ENCODE measurements at regions not wholly inside any gene's neighbourhood (a gene's known extent, or its start where the extent isn't known, plus 50 kb on each side); places are given as distances from the start of the nearest gene placed in this dataset.
"Not testable (repeated sequence)": the region's sequence is repeated elsewhere in the genome, so short reads cannot be mapped to it uniquely, and the experiment has no call there.

DNA sequence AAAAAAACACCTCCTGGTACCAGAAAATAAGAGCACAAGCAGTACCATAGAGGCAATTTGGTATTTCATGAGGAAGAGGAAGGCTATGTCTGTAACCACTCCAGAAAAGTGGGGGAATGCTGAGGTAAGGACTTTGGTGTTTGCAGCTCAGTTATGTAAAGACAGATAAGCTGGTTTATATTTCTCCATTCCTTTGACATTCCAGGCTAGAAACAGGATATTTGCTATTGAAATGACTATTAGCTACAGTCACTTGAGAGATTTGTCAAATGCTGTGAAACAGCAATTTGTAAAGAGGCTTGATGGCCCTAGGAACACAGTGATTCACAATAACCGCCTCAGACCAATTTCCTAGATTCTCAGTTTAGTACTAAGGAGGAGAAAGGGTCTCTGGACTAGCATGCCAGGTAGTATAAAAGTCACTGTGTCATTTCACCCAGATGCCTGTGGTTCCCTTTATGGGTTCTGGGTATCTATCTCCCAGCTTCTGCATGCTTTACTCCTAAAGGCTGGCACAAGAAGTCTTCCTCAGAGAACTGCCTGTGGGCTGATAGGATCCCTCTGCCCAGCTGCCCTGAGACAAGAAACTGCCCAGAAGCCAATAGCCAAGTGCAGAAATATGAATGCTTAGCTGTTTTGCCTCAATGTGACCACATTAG, 80.5 kb downstream of the VCAM1 start:
- no peaks in the 10 kb centered on the region for H4K20me1 ChIP-seq (ENCODE audit: low read length)
- BruUV-seq (replicated peaks), result no TSS peak
- DNase-seq (peak; percentile 46), ATAC-seq (no peak)
- ChIA-PET CTCF (interaction anchor here (0.6 kb wide), 1 partner anchor 20 kb away, joined by 5 read pairs; no protein-coding TSS in a partner anchor), POLR2A (ENCODE audit: unreplicated experiment) (no interaction called here)
- H3K36me3 ChIP-seq (ENCODE audit: low read depth, low read length), result no peaks in the 10 kb centered on the region
- H3K4me2 ChIP-seq (ENCODE audit: low read length), result no peak overlapping the region
- no peaks in the 10 kb centered on the region for H3K9me2 ChIP-seq (replicated peaks; ENCODE audit: low read length)
- H3F3A ChIP-seq (ENCODE audit: low read length, unreplicated experiment), result no peaks in the 10 kb centered on the region
- peaks cover 17% of the 10 kb centered on the region for H3K4me1 ChIP-seq (ENCODE audit: insufficient read depth, low read length)
- intact Hi-C loops (cut with micrococcal nuclease), result no loop called here
- no peaks in the 10 kb centered on the region for H3K27me3 ChIP-seq (ENCODE audit: low read length)
- no peak overlapping the region for H3K27ac ChIP-seq (ENCODE audit: low read length)
- no peaks in the 10 kb centered on the region for H3K79me2 ChIP-seq (ENCODE audit: low read length)
- H2AFZ ChIP-seq (ENCODE audit: low read length), result no peak overlapping the region
- TF ChIP-seq EZH2 (IDR thresholded peaks at IDR 0.05; ENCODE audit: low read length, unreplicated experiment) (no peak), EZH2phosphoT487 (IDR thresholded peaks at IDR 0.05; ENCODE audit: borderline replicate concordance, low read length) (no peak)
- TF ChIP-seq, protein P1, sequence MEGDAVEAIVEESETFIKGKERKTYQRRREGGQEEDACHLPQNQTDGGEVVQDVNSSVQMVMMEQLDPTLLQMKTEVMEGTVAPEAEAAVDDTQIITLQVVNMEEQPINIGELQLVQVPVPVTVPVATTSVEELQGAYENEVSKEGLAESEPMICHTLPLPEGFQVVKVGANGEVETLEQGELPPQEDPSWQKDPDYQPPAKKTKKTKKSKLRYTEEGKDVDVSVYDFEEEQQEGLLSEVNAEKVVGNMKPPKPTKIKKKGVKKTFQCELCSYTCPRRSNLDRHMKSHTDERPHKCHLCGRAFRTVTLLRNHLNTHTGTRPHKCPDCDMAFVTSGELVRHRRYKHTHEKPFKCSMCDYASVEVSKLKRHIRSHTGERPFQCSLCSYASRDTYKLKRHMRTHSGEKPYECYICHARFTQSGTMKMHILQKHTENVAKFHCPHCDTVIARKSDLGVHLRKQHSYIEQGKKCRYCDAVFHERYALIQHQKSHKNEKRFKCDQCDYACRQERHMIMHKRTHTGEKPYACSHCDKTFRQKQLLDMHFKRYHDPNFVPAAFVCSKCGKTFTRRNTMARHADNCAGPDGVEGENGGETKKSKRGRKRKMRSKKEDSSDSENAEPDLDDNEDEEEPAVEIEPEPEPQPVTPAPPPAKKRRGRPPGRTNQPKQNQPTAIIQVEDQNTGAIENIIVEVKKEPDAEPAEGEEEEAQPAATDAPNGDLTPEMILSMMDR (conservative IDR thresholded peaks at IDR 0.05; ENCODE audit: low read depth, low read length), result no peak
- H3K9ac ChIP-seq (ENCODE audit: low read length), result no peak overlapping the region
- H3K9me3 ChIP-seq (ENCODE audit: low read length), result no peaks in the 10 kb centered on the region
- no peak overlapping the region for H3K4me3 ChIP-seq (ENCODE audit: low read length)

DNA sequence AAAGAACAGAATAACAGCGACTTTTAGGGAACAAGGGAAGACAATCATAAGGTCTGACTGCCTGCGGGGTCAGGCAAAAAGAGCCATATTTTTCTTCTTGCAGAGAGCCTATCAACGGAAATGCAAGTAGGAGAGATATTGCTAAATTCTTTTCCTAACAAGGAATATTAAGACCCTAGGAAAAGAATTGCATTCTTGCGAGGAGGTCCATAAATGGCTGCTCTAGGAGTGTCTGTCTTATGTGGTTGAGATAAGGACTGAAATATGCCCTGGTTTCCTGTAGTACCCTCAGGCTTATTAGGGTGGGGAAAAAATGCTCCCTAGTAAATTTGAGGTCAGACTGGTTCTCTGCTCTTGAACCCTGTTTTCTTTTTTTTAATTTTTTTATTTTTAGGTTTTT, 81.7 kb downstream of the VCAM1 start:
- H3K4me2 ChIP-seq (ENCODE audit: low read length); H4K20me1 ChIP-seq (ENCODE audit: low read length); POLR2A ChIA-PET (ENCODE audit: unreplicated experiment); H2AFZ ChIP-seq (ENCODE audit: low read length); H3K9me3 ChIP-seq (ENCODE audit: low read length); H3K9me2 ChIP-seq (replicated peaks; ENCODE audit: low read length); DNase-seq; H3K27me3 ChIP-seq (ENCODE audit: low read length); CTCF ChIA-PET; H3K4me3 ChIP-seq (ENCODE audit: low read length); H3K9ac ChIP-seq (ENCODE audit: low read length); H3K27ac ChIP-seq (ENCODE audit: low read length); H3K36me3 ChIP-seq (ENCODE audit: low read depth, low read length); H3F3A ChIP-seq (ENCODE audit: low read length, unreplicated experiment); ATAC-seq; H3K79me2 ChIP-seq (ENCODE audit: low read length); intact Hi-C loops (cut with micrococcal nuclease); BruUV-seq (replicated peaks): not testable (repeated sequence)
- H3K4me1 ChIP-seq (ENCODE audit: insufficient read depth, low read length), result peaks cover 13% of the 10 kb centered on the region; the same call in 1 of the 2 replicates

DNA sequence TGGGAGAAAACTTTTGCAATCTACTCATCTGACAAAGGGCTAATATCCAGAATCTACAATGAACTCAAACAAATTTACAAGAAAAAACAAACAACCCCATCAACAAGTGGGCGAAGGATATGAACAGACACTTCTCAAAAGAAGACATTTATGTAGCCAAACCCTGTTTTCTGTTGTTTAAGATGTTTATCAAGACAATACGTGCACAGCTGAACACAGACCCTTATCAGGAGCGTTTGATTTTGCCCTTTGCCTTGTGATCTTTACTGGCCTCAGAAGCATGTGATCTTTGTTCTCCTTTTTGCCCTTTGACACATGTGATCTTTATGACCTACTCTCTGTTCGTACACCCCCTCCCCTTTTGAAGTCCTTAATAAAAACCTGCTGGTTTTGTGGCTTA, 83.7 kb downstream of the VCAM1 start:
- H2AFZ ChIP-seq (ENCODE audit: low read length); BruUV-seq (replicated peaks); H3K27ac ChIP-seq (ENCODE audit: low read length); CTCF ChIA-PET; H3K79me2 ChIP-seq (ENCODE audit: low read length); H3K9me3 ChIP-seq (ENCODE audit: low read length); ATAC-seq; POLR2A ChIA-PET (ENCODE audit: unreplicated experiment); H3F3A ChIP-seq (ENCODE audit: low read length, unreplicated experiment); DNase-seq; intact Hi-C loops (cut with micrococcal nuclease); H3K9me2 ChIP-seq (replicated peaks; ENCODE audit: low read length); H3K9ac ChIP-seq (ENCODE audit: low read length); H4K20me1 ChIP-seq (ENCODE audit: low read length); H3K4me3 ChIP-seq (ENCODE audit: low read length); H3K36me3 ChIP-seq (ENCODE audit: low read depth, low read length); H3K4me2 ChIP-seq (ENCODE audit: low read length); H3K27me3 ChIP-seq (ENCODE audit: low read length): not testable (repeated sequence)
- peaks cover 13% of the 10 kb centered on the region; the same call in 1 of the 2 replicates for H3K4me1 ChIP-seq (ENCODE audit: insufficient read depth, low read length)

DNA sequence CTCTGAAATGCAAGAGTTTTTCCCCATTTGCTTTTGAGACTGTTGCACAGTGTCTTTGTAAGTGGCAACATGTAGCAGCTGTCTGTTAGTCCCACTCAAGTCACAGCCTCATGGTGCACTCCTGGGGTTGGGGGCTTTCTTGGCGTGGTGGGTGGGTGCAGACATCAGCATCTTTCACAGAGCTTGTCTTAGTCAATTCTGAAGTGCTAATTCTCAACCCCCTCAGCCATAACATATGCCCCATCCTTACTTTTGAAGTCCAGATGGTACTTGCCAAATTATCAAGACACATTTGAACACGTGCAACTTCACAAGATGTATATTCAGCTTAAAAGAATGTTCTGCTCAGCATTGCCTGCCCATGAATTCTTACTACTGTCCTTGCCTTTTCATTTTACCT, 87.1 kb downstream of the VCAM1 start:
- Histone ChIP-seq H3K9me3 (ENCODE audit: low read length) (no peaks in the 10 kb centered on the region), H3K27me3 (ENCODE audit: low read length) (no peaks in the 10 kb centered on the region), H3K9me2 (replicated peaks; ENCODE audit: low read length) (no peaks in the 10 kb centered on the region), H4K20me1 (ENCODE audit: low read length) (no peaks in the 10 kb centered on the region), H3K27ac (ENCODE audit: low read length) (no peak overlapping the region), H3K9ac (ENCODE audit: low read length) (no peak overlapping the region), H3K79me2 (ENCODE audit: low read length) (no peaks in the 10 kb centered on the region), H3K4me1 (ENCODE audit: insufficient read depth, low read length) (peaks cover 3% of the 10 kb centered on the region; the same call in 1 of the 2 replicates), H3K36me3 (ENCODE audit: low read depth, low read length) (no peaks in the 10 kb centered on the region), H3K4me3 (ENCODE audit: low read length) (no peak overlapping the region), H3F3A (ENCODE audit: low read length, unreplicated experiment) (no peaks in the 10 kb centered on the region), H2AFZ (ENCODE audit: low read length) (no peak overlapping the region), H3K4me2 (ENCODE audit: low read length) (no peak overlapping the region)
- BruUV-seq (replicated peaks), result no TSS peak
- ATAC-seq (no peak), DNase-seq (no peak)
- TF ChIP-seq, protein P1 (conservative IDR thresholded peaks at IDR 0.05; ENCODE audit: low read depth, low read length), result no peak
- TF ChIP-seq EZH2 (IDR thresholded peaks at IDR 0.05; ENCODE audit: low read length, unreplicated experiment), result no peak
- TF ChIP-seq EZH2phosphoT487 (IDR thresholded peaks at IDR 0.05; ENCODE audit: borderline replicate concordance, low read length), result no peak
- CTCF ChIA-PET, result no interaction called here
- POLR2A ChIA-PET (ENCODE audit: unreplicated experiment), result no interaction called here
- intact Hi-C loops (cut with micrococcal nuclease), result no loop called here
